ENCODE measurements at regions not wholly inside any gene's neighbourhood (a gene's known extent, or its start where the extent isn't known, plus 50 kb on each side); places are given as distances from the start of the nearest gene placed in this dataset.

DNA sequence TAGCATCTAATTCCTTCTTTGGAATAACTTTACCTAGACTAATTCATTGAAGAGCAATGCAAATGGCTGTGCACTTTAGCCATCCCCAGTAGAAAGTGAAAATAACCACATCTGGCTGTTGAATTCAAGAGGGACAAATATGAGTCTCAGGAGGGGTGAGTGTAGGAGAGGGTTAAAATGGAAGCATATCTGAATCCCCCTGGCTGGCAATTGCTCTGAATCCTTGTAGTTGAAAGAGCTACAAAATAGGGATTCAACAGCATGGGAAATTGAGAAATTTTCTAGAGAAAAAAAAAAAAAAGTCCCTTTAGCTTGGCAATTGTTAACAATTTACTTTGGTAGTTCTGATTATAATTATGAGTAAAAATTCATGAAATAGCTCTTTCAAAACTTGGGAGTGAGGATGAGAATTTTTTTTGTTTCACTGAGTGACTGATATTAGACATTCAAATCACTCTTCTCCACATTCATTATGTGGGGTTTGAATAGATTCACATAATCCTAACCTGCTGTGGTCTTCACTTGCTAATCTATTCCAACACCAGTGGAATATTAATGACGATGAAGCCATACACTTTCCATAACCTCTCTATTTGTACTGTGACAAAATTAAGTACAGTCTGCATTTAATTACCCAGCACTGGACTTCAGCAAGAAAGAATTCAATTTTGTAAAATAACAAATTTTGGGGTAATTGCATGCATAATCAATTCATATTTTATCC is 569.0 kb upstream of the MCTP2 start:
- no peak for DNase-seq (ENCODE audit: low read depth in 1 of 2, low spot score in 1 of 2)
- H3K4me3 ChIP-seq (replicated peaks; ENCODE audit: insufficient read depth, low read length), result no peak overlapping the region
- TF ChIP-seq POLR2AphosphoS5 (IDR thresholded peaks at IDR 0.05; ENCODE audit: low read depth) (no peak), SPI1 (IDR thresholded peaks at IDR 0.05; ENCODE audit: borderline replicate concordance, low read depth) (no peak), GABPA (IDR thresholded peaks at IDR 0.05; ENCODE audit: low read depth) (no peak)
- TF ChIP-seq, protein P1, sequence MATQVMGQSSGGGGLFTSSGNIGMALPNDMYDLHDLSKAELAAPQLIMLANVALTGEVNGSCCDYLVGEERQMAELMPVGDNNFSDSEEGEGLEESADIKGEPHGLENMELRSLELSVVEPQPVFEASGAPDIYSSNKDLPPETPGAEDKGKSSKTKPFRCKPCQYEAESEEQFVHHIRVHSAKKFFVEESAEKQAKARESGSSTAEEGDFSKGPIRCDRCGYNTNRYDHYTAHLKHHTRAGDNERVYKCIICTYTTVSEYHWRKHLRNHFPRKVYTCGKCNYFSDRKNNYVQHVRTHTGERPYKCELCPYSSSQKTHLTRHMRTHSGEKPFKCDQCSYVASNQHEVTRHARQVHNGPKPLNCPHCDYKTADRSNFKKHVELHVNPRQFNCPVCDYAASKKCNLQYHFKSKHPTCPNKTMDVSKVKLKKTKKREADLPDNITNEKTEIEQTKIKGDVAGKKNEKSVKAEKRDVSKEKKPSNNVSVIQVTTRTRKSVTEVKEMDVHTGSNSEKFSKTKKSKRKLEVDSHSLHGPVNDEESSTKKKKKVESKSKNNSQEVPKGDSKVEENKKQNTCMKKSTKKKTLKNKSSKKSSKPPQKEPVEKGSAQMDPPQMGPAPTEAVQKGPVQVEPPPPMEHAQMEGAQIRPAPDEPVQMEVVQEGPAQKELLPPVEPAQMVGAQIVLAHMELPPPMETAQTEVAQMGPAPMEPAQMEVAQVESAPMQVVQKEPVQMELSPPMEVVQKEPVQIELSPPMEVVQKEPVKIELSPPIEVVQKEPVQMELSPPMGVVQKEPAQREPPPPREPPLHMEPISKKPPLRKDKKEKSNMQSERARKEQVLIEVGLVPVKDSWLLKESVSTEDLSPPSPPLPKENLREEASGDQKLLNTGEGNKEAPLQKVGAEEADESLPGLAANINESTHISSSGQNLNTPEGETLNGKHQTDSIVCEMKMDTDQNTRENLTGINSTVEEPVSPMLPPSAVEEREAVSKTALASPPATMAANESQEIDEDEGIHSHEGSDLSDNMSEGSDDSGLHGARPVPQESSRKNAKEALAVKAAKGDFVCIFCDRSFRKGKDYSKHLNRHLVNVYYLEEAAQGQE (IDR thresholded peaks at IDR 0.05; ENCODE audit: insufficient replicate concordance, low read depth), result no peak
- TF ChIP-seq, protein P2, sequence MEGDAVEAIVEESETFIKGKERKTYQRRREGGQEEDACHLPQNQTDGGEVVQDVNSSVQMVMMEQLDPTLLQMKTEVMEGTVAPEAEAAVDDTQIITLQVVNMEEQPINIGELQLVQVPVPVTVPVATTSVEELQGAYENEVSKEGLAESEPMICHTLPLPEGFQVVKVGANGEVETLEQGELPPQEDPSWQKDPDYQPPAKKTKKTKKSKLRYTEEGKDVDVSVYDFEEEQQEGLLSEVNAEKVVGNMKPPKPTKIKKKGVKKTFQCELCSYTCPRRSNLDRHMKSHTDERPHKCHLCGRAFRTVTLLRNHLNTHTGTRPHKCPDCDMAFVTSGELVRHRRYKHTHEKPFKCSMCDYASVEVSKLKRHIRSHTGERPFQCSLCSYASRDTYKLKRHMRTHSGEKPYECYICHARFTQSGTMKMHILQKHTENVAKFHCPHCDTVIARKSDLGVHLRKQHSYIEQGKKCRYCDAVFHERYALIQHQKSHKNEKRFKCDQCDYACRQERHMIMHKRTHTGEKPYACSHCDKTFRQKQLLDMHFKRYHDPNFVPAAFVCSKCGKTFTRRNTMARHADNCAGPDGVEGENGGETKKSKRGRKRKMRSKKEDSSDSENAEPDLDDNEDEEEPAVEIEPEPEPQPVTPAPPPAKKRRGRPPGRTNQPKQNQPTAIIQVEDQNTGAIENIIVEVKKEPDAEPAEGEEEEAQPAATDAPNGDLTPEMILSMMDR (IDR thresholded peaks at IDR 0.05; ENCODE audit: insufficient read depth, low read length), result no peak
- H3K27me3 ChIP-seq (ENCODE audit: insufficient read depth, poor library complexity, severe bottlenecking), result no peaks in the 10 kb centered on the region
- H3K27ac ChIP-seq (replicated peaks), result no peak overlapping the region

DNA sequence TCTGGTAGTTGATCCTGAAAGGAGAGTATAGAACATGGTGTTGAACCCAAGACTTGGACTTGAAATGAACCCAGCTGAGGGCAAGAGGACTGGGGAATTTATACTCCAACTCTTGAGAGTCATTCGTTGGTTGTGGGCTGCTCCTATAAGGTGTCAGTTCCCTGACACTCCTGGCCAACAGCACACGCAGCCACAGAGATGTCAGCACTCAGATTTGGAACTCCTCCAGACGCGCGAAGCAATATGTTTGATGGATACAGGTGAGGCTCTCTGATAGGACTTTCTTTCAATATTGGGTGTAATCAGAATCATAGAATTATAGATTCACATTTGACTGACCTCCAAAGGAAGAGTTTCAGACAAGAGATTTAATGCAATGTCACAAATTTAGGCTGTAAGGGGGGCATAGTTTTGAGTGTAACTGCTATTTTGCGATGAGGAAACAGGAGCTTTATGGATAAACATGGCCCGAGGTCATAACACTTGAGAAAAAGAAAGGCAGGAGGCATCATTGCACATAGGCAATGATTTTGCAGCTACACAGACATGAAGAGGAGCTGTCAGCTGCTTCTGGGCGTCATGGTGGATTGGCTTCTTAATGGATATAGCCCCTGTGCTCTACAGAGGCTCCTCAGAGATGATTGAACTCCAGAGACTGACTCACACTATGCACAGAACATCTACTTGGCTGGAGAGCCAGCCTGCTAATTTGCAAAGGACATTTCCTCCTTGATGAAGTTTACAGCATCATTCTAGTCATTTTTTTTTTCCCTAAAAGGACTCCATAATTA is 569.2 kb upstream of the RGMA start:
- Histone ChIP-seq H3K4me3 (replicated peaks; ENCODE audit: insufficient read depth, low read length) (no peak overlapping the region), H3K27ac (replicated peaks) (no peak overlapping the region), H3K27me3 (ENCODE audit: insufficient read depth, poor library complexity, severe bottlenecking) (no peaks in the 10 kb centered on the region)
- no peak for DNase-seq (ENCODE audit: low read depth in 1 of 2, low spot score in 1 of 2)
- TF ChIP-seq SPI1 (IDR thresholded peaks at IDR 0.05; ENCODE audit: borderline replicate concordance, low read depth) (no peak), POLR2AphosphoS5 (IDR thresholded peaks at IDR 0.05; ENCODE audit: low read depth) (no peak), GABPA (IDR thresholded peaks at IDR 0.05; ENCODE audit: low read depth) (no peak)
- TF ChIP-seq, protein P1 (IDR thresholded peaks at IDR 0.05; ENCODE audit: insufficient replicate concordance, low read depth), result no peak
- TF ChIP-seq, protein P2 (IDR thresholded peaks at IDR 0.05; ENCODE audit: insufficient read depth, low read length), result no peak

DNA sequence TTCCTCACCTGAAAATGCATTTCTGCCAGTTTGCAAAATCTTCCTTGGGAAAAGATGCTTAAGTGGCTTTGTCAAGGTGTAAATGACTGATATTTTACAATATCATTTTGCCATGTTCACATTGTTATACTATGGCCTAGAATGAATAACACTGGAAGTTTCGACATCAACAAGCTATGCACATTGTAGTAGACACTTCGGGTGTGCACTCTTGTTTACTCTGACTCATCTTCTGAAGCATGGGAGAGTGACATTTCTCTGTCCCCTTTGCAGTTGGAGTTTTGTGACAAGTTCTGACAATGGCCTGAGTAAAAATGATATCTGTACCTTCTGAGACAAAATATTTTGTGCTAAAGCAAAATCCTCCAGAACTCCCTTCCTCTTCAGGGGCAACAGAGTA is 567.0 kb upstream of the RGMA start:
- TF ChIP-seq, protein P2 (IDR thresholded peaks at IDR 0.05; ENCODE audit: insufficient read depth, low read length), result no peak
- TF ChIP-seq GABPA (IDR thresholded peaks at IDR 0.05; ENCODE audit: low read depth), result no peak
- TF ChIP-seq, protein P1 (IDR thresholded peaks at IDR 0.05; ENCODE audit: insufficient replicate concordance, low read depth), result no peak
- TF ChIP-seq SPI1 (IDR thresholded peaks at IDR 0.05; ENCODE audit: borderline replicate concordance, low read depth), result no peak
- no peak for TF ChIP-seq POLR2AphosphoS5 (IDR thresholded peaks at IDR 0.05; ENCODE audit: low read depth)
- DNase-seq (ENCODE audit: low read depth in 1 of 2, low spot score in 1 of 2), result no peak
- no peak overlapping the region for H3K4me3 ChIP-seq (replicated peaks; ENCODE audit: insufficient read depth, low read length)
- H3K27ac ChIP-seq (replicated peaks), result no peak overlapping the region
- H3K27me3 ChIP-seq (ENCODE audit: insufficient read depth, poor library complexity, severe bottlenecking), result no peaks in the 10 kb centered on the region

All from HL-60 (cell line).